ENCODE measurements at regions not wholly inside any gene's neighbourhood (a gene's known extent, or its start where the extent isn't known, plus 50 kb on each side); places are given as distances from the start of the nearest gene placed in this dataset.

- no peaks in the 10 kb centered on the region for H3K27me3 ChIP-seq (ENCODE audit: control insufficient read depth in 1 of 2, insufficient read depth in 2 of 2, low read length in 2 of 2)
- H4K20me1 ChIP-seq (ENCODE audit: insufficient read depth, low read length): no peaks in the 10 kb centered on the region
- H3K27ac ChIP-seq (ENCODE audit: extremely low read length, insufficient read depth, low read length): no peak overlapping the region
- CTCF ChIA-PET (ENCODE audit: low intra/inter-chr PET ratio, low total read pairs): no interaction called here
- no peak overlapping the region for H3K9ac ChIP-seq (ENCODE audit: insufficient read depth, low read depth, low read length)
- FAIRE-seq: no peak
- WGBS (ENCODE audit: low lambda C conversion rate): 55% methylated on average over 2 of the region's 2 CpGs
- no peaks in the 10 kb centered on the region for H3K4me1 ChIP-seq (ENCODE audit: insufficient read depth, low read length)
- no peaks in the 10 kb centered on the region for H3K36me3 ChIP-seq (replicated peaks in 1 of 2; ENCODE audit: control insufficient read depth in 1 of 2, insufficient read depth in 2 of 2, low read length in 2 of 2)
- POLR2A ChIA-PET: no interaction called here
- no peak for ATAC-seq
- H3K79me2 ChIP-seq (ENCODE audit: insufficient read depth, low read length): no peaks in the 10 kb centered on the region
- DNase-seq (ENCODE audit: low spot score): no peak
- no TSS peak for BruUV-seq (replicated peaks)
- no peak overlapping the region for H2AFZ ChIP-seq (ENCODE audit: low read length)
- intact Hi-C loops (cut with micrococcal nuclease; ENCODE audit: unreplicated experiment) (no loop called here), in situ Hi-C loops (cut with HindIII; ENCODE audit: extremely low pct_ligation_motif_present, low pct_unique_long_range_greater_than_20kb) (no loop called here)
- TF ChIP-seq SP4 (CRISPR knock-in tag; IDR thresholded peaks at IDR 0.05): no peak
- TF ChIP-seq SMC3 (IDR thresholded peaks at IDR 0.05; ENCODE audit: low read length): no peak
- TF ChIP-seq NFRKB (IDR thresholded peaks at IDR 0.05): no peak
- no peak for TF ChIP-seq ZNF30 (CRISPR knock-in tag; IDR thresholded peaks at IDR 0.05)
- no peak for TF ChIP-seq ATF7 (IDR thresholded peaks at IDR 0.05)
- TF ChIP-seq ATF7 (CRISPR knock-in tag; IDR thresholded peaks at IDR 0.05): no peak
- TF ChIP-seq MIER2 (CRISPR knock-in tag; IDR thresholded peaks at IDR 0.05): no peak
- no peak for TF ChIP-seq SNAPC4 (CRISPR knock-in tag; IDR thresholded peaks at IDR 0.05)
- TF ChIP-seq SALL1 (CRISPR knock-in tag; IDR thresholded peaks at IDR 0.05): no peak
- no peak for TF ChIP-seq ZMAT5 (CRISPR knock-in tag; IDR thresholded peaks at IDR 0.05; ENCODE audit: borderline replicate concordance, low read depth)
- TF ChIP-seq ZBTB49 (CRISPR knock-in tag; IDR thresholded peaks at IDR 0.05; ENCODE audit: borderline replicate concordance): no peak
- no peak for TF ChIP-seq CREM (IDR thresholded peaks at IDR 0.05)
- no peak for TF ChIP-seq CREM (CRISPR knock-in tag; IDR thresholded peaks at IDR 0.05)
- H3K9me3 ChIP-seq (ENCODE audit: low read length): no peaks in the 10 kb centered on the region
- no peak overlapping the region for H3K4me2 ChIP-seq (ENCODE audit: low read depth, low read length)
- H3K4me3 ChIP-seq (replicated peaks in 1 of 3; ENCODE audit: insufficient read depth in 1 of 3, low read depth in 2 of 3, low read length in 3 of 3): no peak overlapping the region
Measured at GRCh38 chr21:35645991-35646390, 414.3 kb downstream of the SETD4 start.

All from HepG2 (cell line).